ENCODE measurements at regions not wholly inside any gene's neighbourhood (a gene's known extent, or its start where the extent isn't known, plus 50 kb on each side); places are given as distances from the start of the nearest gene placed in this dataset.
A peak's percentile ranks its signal among the peaks of the same experiment; 100 is the strongest.

- Mint-ChIP-seq H3K4me1 (ENCODE audit: low read depth) (no peaks in the 10 kb centered on the region), H3K9me3 (no peaks in the 10 kb centered on the region; the same call in 1 of the 2 replicates), H3K27me3 (ENCODE audit: insufficient read depth) (peaks cover 2% of the 10 kb centered on the region; the same call in 1 of the 2 replicates), H3K36me3 (ENCODE audit: low read depth) (no peaks in the 10 kb centered on the region), H3K4me3 (no peak overlapping the region), H3K27ac (no peak overlapping the region)
- DNase-seq: no peak
- no peak for TF ChIP-seq CTCF (IDR thresholded peaks at IDR 0.05)
Measured at GRCh38 chr4:112023402-112023950, 121.8 kb upstream of the FAM241A start.

- peaks cover 12% of the 10 kb centered on the region for H3K4me1 Mint-ChIP-seq (ENCODE audit: low read depth)
- no peaks in the 10 kb centered on the region for H3K36me3 Mint-ChIP-seq (ENCODE audit: low read depth)
- H3K27me3 Mint-ChIP-seq (ENCODE audit: insufficient read depth): peaks cover 2% of the 10 kb centered on the region; the same call in 1 of the 2 replicates
- H3K4me3 Mint-ChIP-seq: no peak overlapping the region
- no peak overlapping the region for H3K27ac Mint-ChIP-seq
- H3K9me3 Mint-ChIP-seq: no peaks in the 10 kb centered on the region; the same call in 1 of the 2 replicates
- DNase-seq: no peak
- no peak for TF ChIP-seq CTCF (IDR thresholded peaks at IDR 0.05)
Measured at GRCh38 chr4:112026058-112026457, 119.2 kb upstream of the FAM241A start.

- Mint-ChIP-seq H3K4me3 (peak overlapping the region; percentile 30; the same call in 1 of the 2 replicates), H3K4me1 (ENCODE audit: low read depth) (peaks cover 12% of the 10 kb centered on the region), H3K27me3 (ENCODE audit: insufficient read depth) (peaks cover 2% of the 10 kb centered on the region; the same call in 1 of the 2 replicates)
Measured at GRCh38 chr4:112029771-112030171, 115.5 kb upstream of the FAM241A start.

GRCh38 chr4:112031712-112032328 is 113.4 kb upstream of the FAM241A start:
- Mint-ChIP-seq H3K27me3 (ENCODE audit: insufficient read depth) (no peaks in the 10 kb centered on the region), H3K27ac (no peak overlapping the region), H3K36me3 (ENCODE audit: low read depth) (no peaks in the 10 kb centered on the region), H3K9me3 (no peaks in the 10 kb centered on the region), H3K4me1 (ENCODE audit: low read depth) (peaks cover 12% of the 10 kb centered on the region), H3K4me3 (no peak overlapping the region)
- TF ChIP-seq CTCF (IDR thresholded peaks at IDR 0.05): peak; percentile 91
- peak; percentile 58 for DNase-seq

More at GRCh38 chr4:112029771-112030171, 115.5 kb upstream of the FAM241A start:
- H3K9me3 Mint-ChIP-seq: no peaks in the 10 kb centered on the region; the same call in 1 of the 2 replicates
- DNase-seq: no peak
- no peaks in the 10 kb centered on the region for H3K36me3 Mint-ChIP-seq (ENCODE audit: low read depth)
- TF ChIP-seq CTCF (IDR thresholded peaks at IDR 0.05): no peak
- no peak overlapping the region for H3K27ac Mint-ChIP-seq

GRCh38 chr4:112036886-112037285 is 108.4 kb upstream of the FAM241A start:
- H3K9me3 Mint-ChIP-seq: no peaks in the 10 kb centered on the region
- H3K27me3 Mint-ChIP-seq (ENCODE audit: insufficient read depth): 0 out of 2 replicates have a peak, but pooled peaks cover 2% of the 10 kb centered on the region
- no peak for TF ChIP-seq CTCF (IDR thresholded peaks at IDR 0.05)
- H3K4me1 Mint-ChIP-seq (ENCODE audit: low read depth): peaks cover 8% of the 10 kb centered on the region
- H3K36me3 Mint-ChIP-seq (ENCODE audit: low read depth): no peaks in the 10 kb centered on the region
- H3K27ac Mint-ChIP-seq: no peak overlapping the region
- H3K4me3 Mint-ChIP-seq: no peak overlapping the region
- no peak for DNase-seq
